K562 (cell line): ENCODE measurements at regions not wholly inside any gene's neighbourhood (a gene's known extent, or its start where the extent isn't known, plus 50 kb on each side); places are given as distances from the start of the nearest gene placed in this dataset.
A peak's percentile ranks its signal among the peaks of the same experiment; 100 is the strongest.

Experiments
- DMBX1 ChIP-seq: fragments of 250-450 bp; sonication (Bioruptor Pico); IDR thresholded peaks from 2 replicates; pipeline ENCODE4 v1.8.0; 2022; ENCODE audit warnings: inconsistent platforms, mild to moderate bottlenecking, moderate library complexity, borderline replicate concordance
- ELF1 ChIP-seq: fragments of 200-800 bp; sonication (Bioruptor generic); IDR thresholded peaks from 2 replicates; pipeline ENCODE4 v1.6.1; 2016; ENCODE audit warnings: missing genetic modification characterization, missing compliant biosample characterization
- ELF2 ChIP-seq: fragments of 250-450 bp; sonication (Bioruptor Pico); IDR thresholded peaks from 2 replicates; pipeline ENCODE4 v1.5.0; 2021; ENCODE audit warnings: mild to moderate bottlenecking
- FUS ChIP-seq: fragments of 200-400 bp; formaldehyde crosslinking; optimal IDR thresholded peaks from 2 replicates; pipeline ENCODE3; 2017; ENCODE audit warnings: low read depth, low read length
- GABPB1 ChIP-seq: sonication (generic); formaldehyde crosslinking; IDR thresholded peaks from 2 replicates; pipeline ENCODE4 v1.8.0; 2022; ENCODE audit warnings: mild to moderate bottlenecking, missing genetic modification reagents
- HDAC3 ChIP-seq: fragments of 450-650 bp; IDR thresholded peaks from 2 replicates; pipeline ENCODE4 v1.6.1; 2018; ENCODE audit warnings: borderline replicate concordance, mild to moderate bottlenecking, moderate library complexity; ENCODE audit not compliant: partially characterized antibody
- JUND ChIP-seq, 2 experiments: IDR thresholded peaks; 2 replicates in 1 of 2; 3 replicates in 1 of 2; pipeline ENCODE4 v1.6.1; 2011; ENCODE audit warnings: borderline replicate concordance in 2 of 2, low read depth in 2 of 2, low read length in 2 of 2, improper control_type of control experiment in 1 of 2, missing biosample characterization in 1 of 2, missing genetic modification characterization in 1 of 2, missing genetic modification reagents in 1 of 2
- LARP7 ChIP-seq: fragments of 450-650 bp; IDR thresholded peaks from 2 replicates; pipeline ENCODE4 v1.6.1; 2016
- NR2C1 ChIP-seq, 2 experiments: fragments of 450-650 bp; IDR thresholded peaks; 2 replicates each; pipeline ENCODE4 v1.6.1; 2017; ENCODE audit warnings: mild to moderate bottlenecking in 2 of 2, antibody characterized with exemption in 1 of 2, inconsistent platforms in 1 of 2, missing compliant biosample characterization in 1 of 2, missing genetic modification characterization in 1 of 2
- NUFIP1 ChIP-seq: fragments of 450-650 bp; IDR thresholded peaks from 2 replicates; pipeline ENCODE4 v1.6.1; 2018; ENCODE audit not compliant: partially characterized antibody
- POLR2AphosphoS5 ChIP-seq: IDR thresholded peaks from 2 replicates; pipeline ENCODE4 v1.6.1; 2011; ENCODE audit warnings: mild to moderate bottlenecking, low read depth, low read length, moderate library complexity; ENCODE audit not compliant: control insufficient read depth, insufficient read depth
- PTRF ChIP-seq: fragments of 450-650 bp; IDR thresholded peaks from 2 replicates; pipeline ENCODE4 v1.6.1; 2016; ENCODE audit warnings: mild to moderate bottlenecking, missing genetic modification characterization, missing compliant biosample characterization
- ZNF3 ChIP-seq: fragments of 250-450 bp; sonication (Bioruptor Pico); IDR thresholded peaks from 2 replicates; pipeline ENCODE4 v1.5.0; 2021; ENCODE audit warnings: mild to moderate bottlenecking, moderate library complexity
- ZNF717 ChIP-seq: fragments of 250-450 bp; sonication (Bioruptor Pico); IDR thresholded peaks from 2 replicates; pipeline ENCODE4 v1.5.0; 2021
- ZNF764 ChIP-seq: fragments of 250-450 bp; sonication (Bioruptor Pico); IDR thresholded peaks from 2 replicates; pipeline ENCODE4 v1.4.0; 2020; ENCODE audit warnings: low read depth, mild to moderate bottlenecking, moderate library complexity
- ZNF830 ChIP-seq: fragments of 250-450 bp; sonication (Bioruptor Pico); IDR thresholded peaks from 2 replicates; pipeline ENCODE4 v1.5.0; 2021; ENCODE audit warnings: mild to moderate bottlenecking
- TF ChIP-seq, protein P1 (sequence below): fragments of 250-450 bp; sonication (Bioruptor Pico); IDR thresholded peaks from 2 replicates; pipeline ENCODE4 v1.4.0; 2020
- TF ChIP-seq, protein P2 (sequence below): fragments of 450-650 bp; IDR thresholded peaks from 2 replicates; pipeline ENCODE4 v1.6.1; 2016
- TF ChIP-seq, protein P3 (sequence below): fragments of 250-450 bp; sonication (Bioruptor Pico); IDR thresholded peaks from 2 replicates; pipeline ENCODE4 v1.4.0; 2020

GRCh38 chr11:45354976-45355705 lies 69.0 kb upstream of the SYT13 start (continued):
- TF ChIP-seq, protein P1, sequence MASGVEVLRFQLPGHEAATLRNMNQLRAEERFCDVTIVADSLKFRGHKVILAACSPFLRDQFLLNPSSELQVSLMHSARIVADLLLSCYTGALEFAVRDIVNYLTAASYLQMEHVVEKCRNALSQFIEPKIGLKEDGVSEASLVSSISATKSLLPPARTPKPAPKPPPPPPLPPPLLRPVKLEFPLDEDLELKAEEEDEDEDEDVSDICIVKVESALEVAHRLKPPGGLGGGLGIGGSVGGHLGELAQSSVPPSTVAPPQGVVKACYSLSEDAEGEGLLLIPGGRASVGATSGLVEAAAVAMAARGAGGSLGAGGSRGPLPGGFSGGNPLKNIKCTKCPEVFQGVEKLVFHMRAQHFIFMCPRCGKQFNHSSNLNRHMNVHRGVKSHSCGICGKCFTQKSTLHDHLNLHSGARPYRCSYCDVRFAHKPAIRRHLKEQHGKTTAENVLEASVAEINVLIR (CRISPR knock-in tag), result peak; percentile 83
- no peak for TF ChIP-seq HDAC3
- TF ChIP-seq NR2C1 (IDR thresholded peaks at IDR 0.05), result peak; percentile 95
- peak; percentile 99 for TF ChIP-seq NR2C1 (tag; IDR thresholded peaks at IDR 0.05)
- TF ChIP-seq GABPB1, result peak; percentile 89
- no peak for TF ChIP-seq ZNF830 (CRISPR knock-in tag)
- no peak for TF ChIP-seq NUFIP1
- TF ChIP-seq POLR2AphosphoS5, result peak; percentile 40; the same call in 1 of the 2 replicates
- no peak for TF ChIP-seq DMBX1 (CRISPR knock-in tag)
- TF ChIP-seq, protein P2, sequence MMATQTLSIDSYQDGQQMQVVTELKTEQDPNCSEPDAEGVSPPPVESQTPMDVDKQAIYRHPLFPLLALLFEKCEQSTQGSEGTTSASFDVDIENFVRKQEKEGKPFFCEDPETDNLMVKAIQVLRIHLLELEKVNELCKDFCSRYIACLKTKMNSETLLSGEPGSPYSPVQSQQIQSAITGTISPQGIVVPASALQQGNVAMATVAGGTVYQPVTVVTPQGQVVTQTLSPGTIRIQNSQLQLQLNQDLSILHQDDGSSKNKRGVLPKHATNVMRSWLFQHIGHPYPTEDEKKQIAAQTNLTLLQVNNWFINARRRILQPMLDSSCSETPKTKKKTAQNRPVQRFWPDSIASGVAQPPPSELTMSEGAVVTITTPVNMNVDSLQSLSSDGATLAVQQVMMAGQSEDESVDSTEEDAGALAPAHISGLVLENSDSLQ, result 0 out of 2 replicates have a peak, but pooled peaks have one; percentile 9
- TF ChIP-seq JUND (IDR thresholded peaks at IDR 0.05; ENCODE audit: borderline replicate concordance, low read depth, low read length), result peak; percentile 62
- TF ChIP-seq JUND (tag; IDR thresholded peaks at IDR 0.05; ENCODE audit: borderline replicate concordance, low read depth, low read length), result peak; percentile 13; the same call in 1 of the 3 replicates
- no peak for TF ChIP-seq ZNF717 (CRISPR knock-in tag)
- TF ChIP-seq PTRF (tag), result no peak
- TF ChIP-seq LARP7, result no peak
- TF ChIP-seq FUS, result no peak
- no peak for TF ChIP-seq ZNF764 (CRISPR knock-in tag)
- TF ChIP-seq ZNF3 (CRISPR knock-in tag), result no peak
- TF ChIP-seq ELF1 (tag), result peak; percentile 99
- TF ChIP-seq ELF2 (CRISPR knock-in tag), result peak; percentile 95
- TF ChIP-seq, protein P3, sequence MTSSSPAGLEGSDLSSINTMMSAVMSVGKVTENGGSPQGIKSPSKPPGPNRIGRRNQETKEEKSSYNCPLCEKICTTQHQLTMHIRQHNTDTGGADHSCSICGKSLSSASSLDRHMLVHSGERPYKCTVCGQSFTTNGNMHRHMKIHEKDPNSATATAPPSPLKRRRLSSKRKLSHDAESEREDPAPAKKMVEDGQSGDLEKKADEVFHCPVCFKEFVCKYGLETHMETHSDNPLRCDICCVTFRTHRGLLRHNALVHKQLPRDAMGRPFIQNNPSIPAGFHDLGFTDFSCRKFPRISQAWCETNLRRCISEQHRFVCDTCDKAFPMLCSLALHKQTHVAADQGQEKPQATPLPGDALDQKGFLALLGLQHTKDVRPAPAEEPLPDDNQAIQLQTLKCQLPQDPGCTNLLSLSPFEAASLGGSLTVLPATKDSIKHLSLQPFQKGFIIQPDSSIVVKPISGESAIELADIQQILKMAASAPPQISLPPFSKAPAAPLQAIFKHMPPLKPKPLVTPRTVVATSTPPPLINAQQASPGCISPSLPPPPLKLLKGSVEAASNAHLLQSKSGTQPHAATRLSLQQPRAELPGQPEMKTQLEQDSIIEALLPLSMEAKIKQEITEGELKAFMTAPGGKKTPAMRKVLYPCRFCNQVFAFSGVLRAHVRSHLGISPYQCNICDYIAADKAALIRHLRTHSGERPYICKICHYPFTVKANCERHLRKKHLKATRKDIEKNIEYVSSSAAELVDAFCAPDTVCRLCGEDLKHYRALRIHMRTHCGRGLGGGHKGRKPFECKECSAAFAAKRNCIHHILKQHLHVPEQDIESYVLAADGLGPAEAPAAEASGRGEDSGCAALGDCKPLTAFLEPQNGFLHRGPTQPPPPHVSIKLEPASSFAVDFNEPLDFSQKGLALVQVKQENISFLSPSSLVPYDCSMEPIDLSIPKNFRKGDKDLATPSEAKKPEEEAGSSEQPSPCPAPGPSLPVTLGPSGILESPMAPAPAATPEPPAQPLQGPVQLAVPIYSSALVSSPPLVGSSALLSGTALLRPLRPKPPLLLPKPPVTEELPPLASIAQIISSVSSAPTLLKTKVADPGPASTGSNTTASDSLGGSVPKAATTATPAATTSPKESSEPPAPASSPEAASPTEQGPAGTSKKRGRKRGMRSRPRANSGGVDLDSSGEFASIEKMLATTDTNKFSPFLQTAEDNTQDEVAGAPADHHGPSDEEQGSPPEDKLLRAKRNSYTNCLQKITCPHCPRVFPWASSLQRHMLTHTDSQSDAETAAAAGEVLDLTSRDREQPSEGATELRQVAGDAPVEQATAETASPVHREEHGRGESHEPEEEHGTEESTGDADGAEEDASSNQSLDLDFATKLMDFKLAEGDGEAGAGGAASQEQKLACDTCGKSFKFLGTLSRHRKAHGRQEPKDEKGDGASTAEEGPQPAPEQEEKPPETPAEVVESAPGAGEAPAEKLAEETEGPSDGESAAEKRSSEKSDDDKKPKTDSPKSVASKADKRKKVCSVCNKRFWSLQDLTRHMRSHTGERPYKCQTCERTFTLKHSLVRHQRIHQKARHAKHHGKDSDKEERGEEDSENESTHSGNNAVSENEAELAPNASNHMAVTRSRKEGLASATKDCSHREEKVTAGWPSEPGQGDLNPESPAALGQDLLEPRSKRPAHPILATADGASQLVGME (CRISPR knock-in tag), result 0 out of 2 replicates have a peak, but pooled peaks have one; percentile 19
